MM.1S (cell line): ENCODE measurements at regions not wholly inside any gene's neighbourhood (a gene's known extent, or its start where the extent isn't known, plus 50 kb on each side); places are given as distances from the start of the nearest gene placed in this dataset.
"Not testable (repeated sequence)": the region's sequence is repeated elsewhere in the genome, so short reads cannot be mapped to it uniquely, and the experiment has no call there.

ENCODE experiments used
- DNase-seq: peaks from one replicate; pipeline ENCODE4 v3.0.0-alpha.2; 2015
- H2AFZ ChIP-seq: fragments of 300-600 bp; sonication (generic); 2 replicates; pipeline ENCODE4 v1.6.0; 2016; ENCODE audit warnings: antibody characterized with exemption, low read length
- H3F3A ChIP-seq: fragments of 300-600 bp; sonication (generic); 2 replicates; pipeline ENCODE4 v1.6.1; 2016; ENCODE audit warnings: mild to moderate bottlenecking, antibody characterized with exemption, low read length, moderate library complexity, mixed read lengths; ENCODE audit not compliant: insufficient read depth
- H3K27ac ChIP-seq: fragments of 300-600 bp; sonication (generic); 2 replicates; pipeline ENCODE4 v1.5.1; 2016; ENCODE audit warnings: mild to moderate bottlenecking, low read length
- H3K27me3 ChIP-seq: fragments of 300-600 bp; sonication (generic); replicated peaks from 2 replicates; pipeline ENCODE4 v1.6.0; 2016; ENCODE audit warnings: low read length; ENCODE audit not compliant: insufficient read depth
- H3K36me3 ChIP-seq: fragments of 300-600 bp; sonication (generic); replicated peaks from 2 replicates; pipeline ENCODE4 v1.6.1; 2016; ENCODE audit warnings: mild to moderate bottlenecking, low read length, mixed read lengths; ENCODE audit not compliant: insufficient read depth
- H3K4me1 ChIP-seq: fragments of 300-600 bp; sonication (generic); 2 replicates; pipeline ENCODE4 v1.6.1; 2016; ENCODE audit warnings: low read length, mixed read lengths
- H3K4me2 ChIP-seq: fragments of 300-600 bp; sonication (generic); 2 replicates; pipeline ENCODE4 v1.6.0; 2016; ENCODE audit warnings: low read depth, low read length
- H3K4me3 ChIP-seq: fragments of 300-600 bp; sonication (generic); 2 replicates; pipeline ENCODE4 v1.5.1; 2016; ENCODE audit warnings: low read length, mixed read lengths
- H3K79me2 ChIP-seq: fragments of 300-600 bp; sonication (generic); 2 replicates; pipeline ENCODE4 v1.6.1; 2016; ENCODE audit warnings: mixed run types, low read length, mixed read lengths
- H3K9ac ChIP-seq: fragments of 300-600 bp; sonication (generic); 2 replicates; pipeline ENCODE4 v1.6.1; 2016; ENCODE audit warnings: low read length, mixed read lengths
- H3K9me2 ChIP-seq: fragments of 300-600 bp; sonication (generic); replicated peaks from 2 replicates; pipeline ENCODE4 v1.6.1; 2016; ENCODE audit warnings: mild to moderate bottlenecking, low read length, mixed read lengths; ENCODE audit not compliant: insufficient read depth
- H3K9me3 ChIP-seq: fragments of 300-600 bp; sonication (generic); replicated peaks from 2 replicates; pipeline ENCODE4 v1.6.1; 2016; ENCODE audit warnings: mild to moderate bottlenecking, low read length, mixed read lengths; ENCODE audit not compliant: insufficient read depth
- H4K20me1 ChIP-seq: fragments of 300-600 bp; sonication (generic); 2 replicates; pipeline ENCODE4 v1.6.1; 2016; ENCODE audit warnings: mild to moderate bottlenecking, low read length, moderate library complexity, mixed read lengths; ENCODE audit not compliant: insufficient read depth
- EZH2 ChIP-seq: fragments of 300-600 bp; sonication (generic); optimal IDR thresholded peaks from 2 replicates; pipeline ENCODE3; 2017; ENCODE audit warnings: low read depth, mild to moderate bottlenecking, antibody characterized with exemption, low read length, mixed read lengths
- EZH2phosphoT487 ChIP-seq: fragments of 300-600 bp; sonication (generic); IDR thresholded peaks from 2 replicates; pipeline ENCODE4 v1.6.1; 2018; ENCODE audit warnings: antibody characterized with exemption, low read length
- TF ChIP-seq, protein P1 (sequence below): fragments of 300-600 bp; sonication (generic); IDR thresholded peaks from 2 replicates; pipeline ENCODE4 v1.5.1; 2016; ENCODE audit warnings: antibody characterized with exemption, low read length, mixed read lengths

DNA sequence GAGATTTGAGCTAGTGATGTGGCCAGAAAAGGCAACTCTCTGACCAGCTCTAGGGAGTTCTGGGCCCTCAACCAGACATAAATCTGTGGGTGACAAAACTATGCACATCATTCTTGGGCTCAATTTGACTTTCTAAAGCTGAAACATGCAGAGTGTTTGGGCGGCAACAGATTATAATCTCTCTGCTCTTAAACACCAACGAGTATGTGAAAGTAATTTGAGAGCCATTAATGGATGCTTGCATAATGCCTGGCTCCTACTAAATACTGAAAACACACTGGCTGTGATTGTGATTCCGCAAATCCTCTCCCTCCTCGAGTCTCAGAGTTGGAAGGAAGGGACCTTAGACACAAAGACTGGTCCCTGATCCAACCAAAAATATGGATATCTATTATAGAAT is 186.7 kb downstream of the UACA start:
- no peak overlapping the region for H3K27ac ChIP-seq
- no peak for TF ChIP-seq EZH2phosphoT487
- no peak for TF ChIP-seq EZH2
- TF ChIP-seq, protein P1, sequence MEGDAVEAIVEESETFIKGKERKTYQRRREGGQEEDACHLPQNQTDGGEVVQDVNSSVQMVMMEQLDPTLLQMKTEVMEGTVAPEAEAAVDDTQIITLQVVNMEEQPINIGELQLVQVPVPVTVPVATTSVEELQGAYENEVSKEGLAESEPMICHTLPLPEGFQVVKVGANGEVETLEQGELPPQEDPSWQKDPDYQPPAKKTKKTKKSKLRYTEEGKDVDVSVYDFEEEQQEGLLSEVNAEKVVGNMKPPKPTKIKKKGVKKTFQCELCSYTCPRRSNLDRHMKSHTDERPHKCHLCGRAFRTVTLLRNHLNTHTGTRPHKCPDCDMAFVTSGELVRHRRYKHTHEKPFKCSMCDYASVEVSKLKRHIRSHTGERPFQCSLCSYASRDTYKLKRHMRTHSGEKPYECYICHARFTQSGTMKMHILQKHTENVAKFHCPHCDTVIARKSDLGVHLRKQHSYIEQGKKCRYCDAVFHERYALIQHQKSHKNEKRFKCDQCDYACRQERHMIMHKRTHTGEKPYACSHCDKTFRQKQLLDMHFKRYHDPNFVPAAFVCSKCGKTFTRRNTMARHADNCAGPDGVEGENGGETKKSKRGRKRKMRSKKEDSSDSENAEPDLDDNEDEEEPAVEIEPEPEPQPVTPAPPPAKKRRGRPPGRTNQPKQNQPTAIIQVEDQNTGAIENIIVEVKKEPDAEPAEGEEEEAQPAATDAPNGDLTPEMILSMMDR = no peak
- no peaks in the 10 kb centered on the region for H3F3A ChIP-seq
- no peak overlapping the region for H3K4me2 ChIP-seq
- no peaks in the 10 kb centered on the region for H4K20me1 ChIP-seq
- H3K4me1 ChIP-seq = no peaks in the 10 kb centered on the region
- no peaks in the 10 kb centered on the region for H3K36me3 ChIP-seq
- DNase-seq = no peak
- no peaks in the 10 kb centered on the region for H3K9me2 ChIP-seq
- H3K79me2 ChIP-seq = no peaks in the 10 kb centered on the region
- no peaks in the 10 kb centered on the region for H3K27me3 ChIP-seq
- H2AFZ ChIP-seq = no peak overlapping the region
- H3K4me3 ChIP-seq = no peak overlapping the region
- H3K9ac ChIP-seq = no peak overlapping the region
- no peaks in the 10 kb centered on the region for H3K9me3 ChIP-seq

DNA sequence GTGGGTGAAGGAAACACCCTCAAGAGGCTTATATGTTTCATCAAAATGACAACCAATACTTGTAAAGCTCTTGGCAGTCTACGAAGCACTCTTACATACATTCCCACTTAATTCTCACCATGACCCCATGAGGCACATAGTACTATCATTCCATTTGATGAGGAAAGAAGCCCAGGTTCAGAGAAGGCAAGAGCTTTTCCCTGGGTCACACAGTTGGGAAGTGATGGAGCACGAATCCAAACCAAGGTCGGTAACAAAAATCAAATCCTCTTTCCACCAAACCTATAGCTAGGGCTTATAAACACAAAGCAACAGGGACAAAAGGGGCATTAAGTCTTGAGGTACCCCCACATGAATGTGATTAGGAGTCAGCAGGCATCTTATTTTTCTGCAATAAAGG is 187.1 kb downstream of the UACA start:
- H3K79me2 ChIP-seq = no peaks in the 10 kb centered on the region
- H3K27me3 ChIP-seq = no peaks in the 10 kb centered on the region
- no peak overlapping the region for H2AFZ ChIP-seq
- TF ChIP-seq EZH2 (no peak), EZH2phosphoT487 (no peak)
- TF ChIP-seq, protein P1 = no peak
- H3K4me1 ChIP-seq = no peaks in the 10 kb centered on the region
- no peak for DNase-seq
- no peak overlapping the region for H3K27ac ChIP-seq
- no peak overlapping the region for H3K4me3 ChIP-seq
- H3K9me2 ChIP-seq = no peaks in the 10 kb centered on the region
- H3K4me2 ChIP-seq = no peak overlapping the region
- H3K36me3 ChIP-seq = no peaks in the 10 kb centered on the region
- no peaks in the 10 kb centered on the region for H4K20me1 ChIP-seq
- no peak overlapping the region for H3K9ac ChIP-seq
- no peaks in the 10 kb centered on the region for H3K9me3 ChIP-seq
- no peaks in the 10 kb centered on the region for H3F3A ChIP-seq

GRCh38 chr15:70575231-70576226 is 187.8 kb downstream of the UACA start:
- H4K20me1 ChIP-seq = no peaks in the 10 kb centered on the region
- H3K27me3 ChIP-seq = no peaks in the 10 kb centered on the region
- no peak overlapping the region for H3K4me2 ChIP-seq
- no peaks in the 10 kb centered on the region for H3K36me3 ChIP-seq
- H3K9me2 ChIP-seq = no peaks in the 10 kb centered on the region
- no peak overlapping the region for H3K4me3 ChIP-seq
- TF ChIP-seq, protein P1 = no peak
- TF ChIP-seq EZH2 (no peak), EZH2phosphoT487 (no peak)
- H3F3A ChIP-seq = no peaks in the 10 kb centered on the region
- no peak for DNase-seq
- H3K9me3 ChIP-seq = no peaks in the 10 kb centered on the region
- H2AFZ ChIP-seq = no peak overlapping the region
- H3K27ac ChIP-seq = no peak overlapping the region
- no peaks in the 10 kb centered on the region for H3K4me1 ChIP-seq
- H3K79me2 ChIP-seq = no peaks in the 10 kb centered on the region
- H3K9ac ChIP-seq = no peak overlapping the region

DNA sequence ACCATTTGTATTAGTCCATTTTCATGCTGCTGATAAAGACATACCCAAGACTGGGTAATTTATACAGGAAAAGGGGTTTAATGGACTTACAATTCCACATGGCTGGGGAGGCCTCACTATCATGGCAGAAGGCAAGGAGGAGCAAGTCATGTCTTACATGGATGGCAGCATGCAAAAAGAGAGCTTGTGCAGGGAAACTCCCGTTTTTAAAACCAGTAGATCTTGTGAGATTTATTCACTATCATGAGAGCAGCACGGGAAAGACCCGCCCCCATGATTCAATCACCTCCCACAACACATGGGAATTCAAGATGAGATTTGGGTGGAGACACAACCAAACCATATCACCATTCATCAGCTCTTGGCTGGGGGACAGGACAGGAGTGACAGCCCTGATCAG is 189.0 kb downstream of the UACA start:
- not testable (repeated sequence) for H3K4me1 ChIP-seq, H4K20me1 ChIP-seq, H3K79me2 ChIP-seq, H3K27me3 ChIP-seq, H3K4me3 ChIP-seq, H2AFZ ChIP-seq, H3K9me3 ChIP-seq, H3K36me3 ChIP-seq, H3K4me2 ChIP-seq, H3K9me2 ChIP-seq, H3F3A ChIP-seq, H3K27ac ChIP-seq, H3K9ac ChIP-seq, DNase-seq
